NCI-H748 (cell line): ENCODE measurements at regions not wholly inside any gene's neighbourhood (a gene's known extent, or its start where the extent isn't known, plus 50 kb on each side); places are given as distances from the start of the nearest gene placed in this dataset.

Source experiments
- DNase-seq: peaks from one replicate; lab custom pipeline; 2025; ENCODE audit not compliant: unreplicated experiment; lab: John Stamatoyannopoulos, UW

GRCh38 chr1:199758626-199759255 is 268.8 kb upstream of the NR5A2 start:
- DNase-seq, result no peak

GRCh38 chr1:199759268-199759730 is 268.2 kb upstream of the NR5A2 start:
- no peak for DNase-seq

GRCh38 chr1:199762572-199762971 is 264.9 kb upstream of the NR5A2 start:
- DNase-seq, result peak; percentile 33

- DNase-seq, result no peak
Measured at GRCh38 chr1:199766218-199766792, 261.2 kb upstream of the NR5A2 start.

GRCh38 chr1:199767700-199768099 is 259.8 kb upstream of the NR5A2 start:
- DNase-seq, result no peak

GRCh38 chr1:199774433-199775089 is 252.9 kb upstream of the NR5A2 start:
- DNase-seq, result no peak

GRCh38 chr1:199776768-199777497 is 250.6 kb upstream of the NR5A2 start:
- no peak for DNase-seq

- DNase-seq, result peak; percentile 87
Measured at GRCh38 chr1:199778324-199778955, 249.1 kb upstream of the NR5A2 start.

- DNase-seq, result no peak
Measured at GRCh38 chr1:199780091-199780490, 247.4 kb upstream of the NR5A2 start.

- no peak for DNase-seq
Measured at GRCh38 chr1:199780948-199781670, 246.4 kb upstream of the NR5A2 start.

- no peak for DNase-seq
Measured at GRCh38 chr1:199784138-199784895, 243.2 kb upstream of the NR5A2 start.

- DNase-seq, result no peak
Measured at GRCh38 chr1:199786695-199787094, 240.8 kb upstream of the NR5A2 start.

GRCh38 chr1:199789141-199789540 is 238.4 kb upstream of the NR5A2 start:
- peak; percentile 37 for DNase-seq

- DNase-seq, result no peak
Measured at GRCh38 chr1:199791495-199791894, 236.0 kb upstream of the NR5A2 start.

- no peak for DNase-seq
Measured at GRCh38 chr1:199792874-199793273, 234.6 kb upstream of the NR5A2 start.

GRCh38 chr1:199794105-199794863 is 233.2 kb upstream of the NR5A2 start:
- no peak for DNase-seq

- DNase-seq, result no peak
Measured at GRCh38 chr1:199799116-199799515, 228.4 kb upstream of the NR5A2 start.

- DNase-seq, result no peak
Measured at GRCh38 chr1:199804526-199804925, 223.0 kb upstream of the NR5A2 start.
